AG09319 (cell line): ENCODE measurements at regions not wholly inside any gene's neighbourhood (a gene's known extent, or its start where the extent isn't known, plus 50 kb on each side); places are given as distances from the start of the nearest gene placed in this dataset.

Experiments used
- DNase-seq: peaks from one replicate; pipeline ENCODE4 v3.0.0-alpha.2; 2010; ENCODE audit warnings: low read depth; ENCODE audit errors: extremely low read depth
- TF ChIP-seq, protein P1 (sequence below): IDR thresholded peaks from 2 replicates; pipeline ENCODE4 v1.5.1; 2011; ENCODE audit warnings: low read depth, mild to moderate bottlenecking, inconsistent platforms, low read length, moderate library complexity

DNA sequence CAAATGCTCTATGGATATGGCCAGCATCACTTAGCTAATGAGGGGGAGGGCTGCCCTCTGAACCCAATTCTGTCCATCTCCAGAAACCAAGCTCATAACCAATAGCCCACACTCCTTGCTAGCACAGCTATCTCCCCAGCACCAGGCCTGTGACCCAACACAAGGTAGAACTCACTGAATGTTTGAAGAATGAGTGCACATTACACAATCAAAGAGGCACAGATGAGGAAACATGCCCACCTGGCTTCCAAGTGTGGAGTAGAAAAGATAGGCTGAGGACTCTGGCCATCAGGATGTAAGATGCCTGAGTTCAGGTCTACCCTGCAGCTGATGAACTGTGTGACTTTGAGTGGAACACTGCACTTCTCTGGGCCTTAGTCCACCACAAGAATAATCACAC is 268.4 kb downstream of the BCL11B start:
- TF ChIP-seq, protein P1, sequence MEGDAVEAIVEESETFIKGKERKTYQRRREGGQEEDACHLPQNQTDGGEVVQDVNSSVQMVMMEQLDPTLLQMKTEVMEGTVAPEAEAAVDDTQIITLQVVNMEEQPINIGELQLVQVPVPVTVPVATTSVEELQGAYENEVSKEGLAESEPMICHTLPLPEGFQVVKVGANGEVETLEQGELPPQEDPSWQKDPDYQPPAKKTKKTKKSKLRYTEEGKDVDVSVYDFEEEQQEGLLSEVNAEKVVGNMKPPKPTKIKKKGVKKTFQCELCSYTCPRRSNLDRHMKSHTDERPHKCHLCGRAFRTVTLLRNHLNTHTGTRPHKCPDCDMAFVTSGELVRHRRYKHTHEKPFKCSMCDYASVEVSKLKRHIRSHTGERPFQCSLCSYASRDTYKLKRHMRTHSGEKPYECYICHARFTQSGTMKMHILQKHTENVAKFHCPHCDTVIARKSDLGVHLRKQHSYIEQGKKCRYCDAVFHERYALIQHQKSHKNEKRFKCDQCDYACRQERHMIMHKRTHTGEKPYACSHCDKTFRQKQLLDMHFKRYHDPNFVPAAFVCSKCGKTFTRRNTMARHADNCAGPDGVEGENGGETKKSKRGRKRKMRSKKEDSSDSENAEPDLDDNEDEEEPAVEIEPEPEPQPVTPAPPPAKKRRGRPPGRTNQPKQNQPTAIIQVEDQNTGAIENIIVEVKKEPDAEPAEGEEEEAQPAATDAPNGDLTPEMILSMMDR: no peak
- DNase-seq: no peak

DNA sequence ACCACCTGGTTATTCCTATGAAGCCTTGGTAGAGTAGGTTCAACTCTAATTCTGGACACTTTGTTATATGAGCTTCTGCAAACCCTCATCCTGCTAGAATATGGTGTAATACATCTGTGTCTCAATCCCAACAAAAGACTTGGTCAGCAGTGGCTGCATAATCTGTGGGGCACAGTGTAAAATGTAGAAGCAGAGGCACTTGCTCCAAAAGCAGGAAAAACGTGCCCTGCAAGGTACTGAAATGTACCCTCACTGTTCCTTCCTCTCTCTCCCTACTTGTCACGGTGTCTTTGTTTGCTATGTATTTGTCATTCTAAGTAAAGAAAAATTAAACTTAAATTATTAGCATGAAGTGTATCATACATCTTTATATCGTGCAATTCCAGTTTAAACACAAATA is 267.9 kb downstream of the BCL11B start:
- DNase-seq: no peak
- TF ChIP-seq, protein P1: no peak

DNA sequence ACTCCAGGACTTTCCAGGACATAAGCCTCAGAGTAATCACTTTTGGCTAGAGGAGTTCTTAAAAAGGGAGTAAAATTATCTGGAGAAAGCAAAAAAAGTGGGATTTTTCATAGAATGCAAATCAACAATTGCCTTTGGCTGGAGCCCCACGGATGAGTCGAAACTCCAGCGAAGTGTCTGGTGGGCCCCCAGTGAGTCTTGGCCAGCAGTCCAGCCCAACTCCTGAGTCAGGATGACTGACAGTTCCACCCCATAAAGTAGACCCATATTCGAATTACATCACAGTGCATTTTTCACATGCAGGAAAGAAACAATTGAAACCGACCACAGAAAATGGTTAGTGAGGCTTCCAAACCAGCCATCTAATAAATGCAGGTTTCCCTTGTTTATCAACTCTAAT is 265.7 kb downstream of the BCL11B start:
- TF ChIP-seq, protein P1: no peak
- no peak for DNase-seq

DNA sequence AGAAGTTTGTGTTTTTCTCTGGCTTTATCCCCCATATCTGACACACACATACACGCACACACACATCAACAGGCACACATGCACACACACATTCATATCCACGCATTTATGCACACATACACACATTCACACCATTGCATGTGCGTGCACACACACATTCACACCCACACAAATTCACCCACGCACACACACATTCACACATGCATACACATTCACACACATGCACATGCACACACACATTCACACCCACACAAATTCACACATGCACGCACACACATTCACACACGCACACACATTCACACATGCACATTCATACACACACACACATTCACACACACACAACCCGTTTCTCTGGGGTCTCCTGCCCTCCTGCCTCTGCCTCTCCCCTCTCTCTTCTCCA is 264.2 kb downstream of the BCL11B start:
- DNase-seq: no peak
- TF ChIP-seq, protein P1: no peak

DNA sequence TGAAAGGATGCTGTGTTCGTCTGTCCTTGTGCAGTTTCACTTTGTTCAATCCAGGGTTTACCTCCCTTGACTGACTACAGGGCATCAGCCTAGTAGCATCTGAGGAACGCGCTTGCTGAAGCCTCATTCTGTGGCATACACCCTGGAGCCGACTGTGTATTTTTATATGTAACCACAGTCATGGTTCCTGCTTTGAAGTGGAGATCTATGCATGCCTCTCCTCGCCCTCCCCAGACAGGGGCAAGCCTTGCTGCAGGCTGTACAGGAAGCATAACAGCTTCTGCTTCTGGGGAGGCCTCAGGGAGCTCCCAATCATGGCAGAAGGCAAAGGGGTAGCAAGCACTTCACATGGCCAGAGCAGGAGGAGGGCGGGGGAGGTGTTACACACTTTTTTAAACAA is 262.1 kb downstream of the BCL11B start:
- DNase-seq: no peak
- TF ChIP-seq, protein P1: no peak

DNA sequence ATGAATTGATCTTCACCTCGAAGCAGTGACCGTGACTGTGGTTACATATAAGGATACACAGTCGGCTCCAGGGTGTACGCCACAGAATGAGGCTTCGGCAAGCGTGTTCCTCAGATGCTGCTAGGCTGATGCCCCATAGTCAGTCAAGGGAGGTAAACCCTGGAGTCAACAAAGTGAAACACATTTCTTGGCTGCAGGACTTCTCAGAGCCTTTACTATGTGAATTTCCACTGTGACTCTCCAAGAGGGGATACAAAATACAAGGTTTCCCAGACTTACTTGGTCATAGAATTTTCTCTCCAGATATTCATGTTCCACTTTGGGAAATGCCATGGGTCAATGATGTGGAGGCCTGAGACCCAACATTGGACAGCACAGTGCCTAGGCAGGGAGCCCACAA is 260.6 kb downstream of the BCL11B start:
- TF ChIP-seq, protein P1: no peak
- no peak for DNase-seq

DNA sequence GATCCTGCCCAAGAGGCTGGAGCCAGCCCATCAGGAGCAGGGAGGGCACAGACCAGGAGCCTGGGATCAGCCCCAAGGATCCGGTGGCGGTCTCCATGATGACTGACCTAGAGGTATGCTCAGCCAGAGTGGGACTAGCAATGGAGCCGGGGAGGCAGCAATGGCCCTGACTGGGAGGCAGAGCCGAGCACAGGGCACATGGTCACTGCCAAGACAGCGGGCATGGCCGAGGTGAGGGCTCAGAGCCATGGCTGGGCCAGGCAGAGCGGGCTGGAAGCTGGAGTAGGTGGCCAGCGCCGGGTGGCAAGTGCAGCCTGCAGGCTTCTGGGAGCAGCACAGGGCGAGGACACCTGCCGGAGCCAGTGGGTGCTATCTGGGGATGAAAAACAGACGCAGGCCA is 259.3 kb downstream of the BCL11B start:
- no peak for DNase-seq
- TF ChIP-seq, protein P1: no peak
